Astrocyte (in vitro differentiated cells and primary cell): ENCODE measurements at regions not wholly inside any gene's neighbourhood (a gene's known extent, or its start where the extent isn't known, plus 50 kb on each side); places are given as distances from the start of the nearest gene placed in this dataset.

Experiments used
- DNase-seq: peaks from one replicate; pipeline ENCODE4 v3.0.0-alpha.2; 2010; ENCODE audit warnings: low read depth
- FAIRE-seq: peaks from 2 replicates; lab custom pipeline; 2011; peaks lifted over from hg19 to GRCh38; lab: Jason Lieb, UNC
- H2AFZ ChIP-seq: 2 replicates; pipeline ENCODE4 v1.6.0; 2012; ENCODE audit warnings: low read depth, low read length, inconsistent platforms
- H3K27ac ChIP-seq: 2 replicates; pipeline ENCODE4 v1.5.1; 2011; ENCODE audit warnings: low read depth, low read length, inconsistent platforms
- H3K27me3 ChIP-seq: 2 replicates; pipeline ENCODE4 v1.6.0; 2011; ENCODE audit warnings: low read length, inconsistent platforms; ENCODE audit not compliant: insufficient read depth
- H3K36me3 ChIP-seq: 2 replicates; pipeline ENCODE4 v1.5.1; 2011; ENCODE audit warnings: low read length, inconsistent platforms; ENCODE audit not compliant: insufficient read depth
- H3K4me1 ChIP-seq: 2 replicates; pipeline ENCODE4 v1.5.1; 2011; ENCODE audit warnings: low read length, inconsistent platforms; ENCODE audit not compliant: insufficient read depth
- H3K4me2 ChIP-seq: 2 replicates; pipeline ENCODE4 v1.6.0; 2012; ENCODE audit warnings: low read length, inconsistent platforms
- H3K4me3 ChIP-seq: 2 replicates; pipeline ENCODE4 v1.5.1; 2011; ENCODE audit warnings: low read depth, mild to moderate bottlenecking, low read length, inconsistent platforms; ENCODE audit not compliant: insufficient read depth
- H3K79me2 ChIP-seq: 2 replicates; pipeline ENCODE4 v1.6.0; 2012; ENCODE audit warnings: mild to moderate bottlenecking, low read length, inconsistent platforms; ENCODE audit not compliant: insufficient read depth
- H3K9ac ChIP-seq: 2 replicates; pipeline ENCODE4 v1.6.0; 2012; ENCODE audit warnings: mild to moderate bottlenecking, low read length, inconsistent platforms
- H3K9me3 ChIP-seq: 2 replicates; pipeline ENCODE4 v1.5.1; 2012; ENCODE audit warnings: low read depth, mild to moderate bottlenecking, low read length, inconsistent platforms; ENCODE audit not compliant: insufficient read depth
- H4K20me1 ChIP-seq: 2 replicates; pipeline ENCODE4 v1.6.0; 2012; ENCODE audit warnings: low read length, inconsistent platforms; ENCODE audit not compliant: insufficient read depth
- H3K27ac Mint-ChIP-seq: one replicate; pipeline ENCODE4 v1.8.0; 2021; ENCODE audit warnings: mild to moderate bottlenecking, mixed read lengths; ENCODE audit not compliant: unreplicated experiment
- H3K27me3 Mint-ChIP-seq: one replicate; pipeline ENCODE4 v1.8.0; 2021; ENCODE audit warnings: low read depth, mixed read lengths; ENCODE audit not compliant: unreplicated experiment
- H3K36me3 Mint-ChIP-seq: one replicate; pipeline ENCODE4 v1.8.0; 2021; ENCODE audit warnings: low read depth, mixed read lengths; ENCODE audit not compliant: unreplicated experiment
- H3K4me1 Mint-ChIP-seq: one replicate; pipeline ENCODE4 v1.8.0; 2021; ENCODE audit warnings: low read depth, mixed read lengths; ENCODE audit not compliant: unreplicated experiment
- H3K4me3 Mint-ChIP-seq: one replicate; pipeline ENCODE4 v1.8.0; 2021; ENCODE audit warnings: mild to moderate bottlenecking, moderate library complexity, mixed read lengths; ENCODE audit not compliant: unreplicated experiment
- H3K9me3 Mint-ChIP-seq: one replicate; pipeline ENCODE4 v1.8.0; 2021; ENCODE audit warnings: mild to moderate bottlenecking, mixed read lengths; ENCODE audit not compliant: unreplicated experiment
- EZH2 ChIP-seq: IDR thresholded peaks from 2 replicates; pipeline ENCODE4 v1.6.1; 2012; ENCODE audit warnings: mild to moderate bottlenecking, low read length, inconsistent platforms; ENCODE audit not compliant: insufficient read depth
- TF ChIP-seq, protein P1 (sequence below): IDR thresholded peaks from 2 replicates; pipeline ENCODE4 v1.5.1; 2011; ENCODE audit warnings: low read depth, mild to moderate bottlenecking, inconsistent platforms, low read length, moderate library complexity; ENCODE audit not compliant: insufficient read depth

DNA sequence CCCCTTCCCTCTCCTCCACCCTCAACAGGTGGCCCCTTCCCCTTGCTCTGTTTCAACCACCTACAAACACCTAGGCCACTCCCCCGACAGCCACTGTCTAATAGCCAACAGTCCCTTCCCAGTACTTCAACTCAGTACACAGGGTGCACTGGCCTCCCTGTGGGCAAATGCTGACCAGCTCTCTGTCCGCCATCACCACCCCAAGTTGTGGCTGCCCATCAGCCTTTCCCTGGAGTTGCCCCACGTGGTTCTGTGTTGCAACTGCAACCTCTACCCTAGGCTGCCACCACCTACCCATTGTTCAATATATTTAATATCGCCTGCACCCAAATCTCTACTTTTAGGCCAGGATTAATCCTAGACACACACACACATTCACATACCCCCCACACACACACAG, 173.5 kb downstream of the MREG start:
- H3K36me3 ChIP-seq: no peaks in the 10 kb centered on the region
- H3K9ac ChIP-seq: no peak overlapping the region
- Mint-ChIP-seq H3K4me1 (peaks cover 4% of the 10 kb centered on the region), H3K9me3 (no peaks in the 10 kb centered on the region), H3K36me3 (no peaks in the 10 kb centered on the region), H3K4me3 (no peak overlapping the region), H3K27ac (no peak overlapping the region), H3K27me3 (no peaks in the 10 kb centered on the region)
- H3K9me3 ChIP-seq: no peaks in the 10 kb centered on the region
- no peak overlapping the region for H2AFZ ChIP-seq
- no peaks in the 10 kb centered on the region for H3K79me2 ChIP-seq
- FAIRE-seq (no peak), DNase-seq (no peak)
- peaks cover 12% of the 10 kb centered on the region for H3K4me1 ChIP-seq
- H3K27ac ChIP-seq: no peak overlapping the region
- no peaks in the 10 kb centered on the region for H3K27me3 ChIP-seq
- H3K4me2 ChIP-seq: no peak overlapping the region
- no peaks in the 10 kb centered on the region for H4K20me1 ChIP-seq
- H3K4me3 ChIP-seq: no peak overlapping the region
- no peak for TF ChIP-seq EZH2
- TF ChIP-seq, protein P1, sequence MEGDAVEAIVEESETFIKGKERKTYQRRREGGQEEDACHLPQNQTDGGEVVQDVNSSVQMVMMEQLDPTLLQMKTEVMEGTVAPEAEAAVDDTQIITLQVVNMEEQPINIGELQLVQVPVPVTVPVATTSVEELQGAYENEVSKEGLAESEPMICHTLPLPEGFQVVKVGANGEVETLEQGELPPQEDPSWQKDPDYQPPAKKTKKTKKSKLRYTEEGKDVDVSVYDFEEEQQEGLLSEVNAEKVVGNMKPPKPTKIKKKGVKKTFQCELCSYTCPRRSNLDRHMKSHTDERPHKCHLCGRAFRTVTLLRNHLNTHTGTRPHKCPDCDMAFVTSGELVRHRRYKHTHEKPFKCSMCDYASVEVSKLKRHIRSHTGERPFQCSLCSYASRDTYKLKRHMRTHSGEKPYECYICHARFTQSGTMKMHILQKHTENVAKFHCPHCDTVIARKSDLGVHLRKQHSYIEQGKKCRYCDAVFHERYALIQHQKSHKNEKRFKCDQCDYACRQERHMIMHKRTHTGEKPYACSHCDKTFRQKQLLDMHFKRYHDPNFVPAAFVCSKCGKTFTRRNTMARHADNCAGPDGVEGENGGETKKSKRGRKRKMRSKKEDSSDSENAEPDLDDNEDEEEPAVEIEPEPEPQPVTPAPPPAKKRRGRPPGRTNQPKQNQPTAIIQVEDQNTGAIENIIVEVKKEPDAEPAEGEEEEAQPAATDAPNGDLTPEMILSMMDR: no peak

DNA sequence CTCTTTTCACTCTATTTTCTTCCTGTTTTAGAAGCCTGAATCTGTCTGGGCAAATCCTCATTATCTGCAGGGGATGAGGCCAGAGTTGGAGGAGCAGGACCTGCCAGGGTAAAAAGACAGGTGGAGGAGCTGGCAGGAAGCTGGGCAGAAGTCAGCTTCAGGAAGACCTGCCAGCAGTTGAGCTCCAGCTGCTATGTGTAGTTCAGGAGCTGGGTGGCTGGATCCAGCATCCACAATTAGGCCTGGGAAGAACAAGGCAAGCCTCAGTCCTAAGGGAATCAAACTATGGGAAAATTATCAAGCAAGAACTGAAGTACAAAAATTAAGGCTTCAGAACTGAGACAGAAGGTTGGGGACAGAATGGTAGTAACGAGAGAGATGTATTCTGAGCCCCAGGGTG, 174.0 kb downstream of the MREG start:
- no peak for TF ChIP-seq EZH2
- TF ChIP-seq, protein P1: no peak
- no peaks in the 10 kb centered on the region for H3K9me3 ChIP-seq
- Mint-ChIP-seq H3K4me3 (no peak overlapping the region), H3K27ac (no peak overlapping the region), H3K36me3 (no peaks in the 10 kb centered on the region), H3K9me3 (no peaks in the 10 kb centered on the region), H3K27me3 (no peaks in the 10 kb centered on the region), H3K4me1 (peaks cover 4% of the 10 kb centered on the region)
- H3K36me3 ChIP-seq: no peaks in the 10 kb centered on the region
- no peaks in the 10 kb centered on the region for H3K79me2 ChIP-seq
- H3K9ac ChIP-seq: no peak overlapping the region
- no peak overlapping the region for H3K4me2 ChIP-seq
- no peaks in the 10 kb centered on the region for H4K20me1 ChIP-seq
- DNase-seq (no peak), FAIRE-seq (no peak)
- H3K4me3 ChIP-seq: no peak overlapping the region
- H3K27me3 ChIP-seq: no peaks in the 10 kb centered on the region
- no peak overlapping the region for H2AFZ ChIP-seq
- H3K4me1 ChIP-seq: peaks cover 12% of the 10 kb centered on the region
- no peak overlapping the region for H3K27ac ChIP-seq

DNA sequence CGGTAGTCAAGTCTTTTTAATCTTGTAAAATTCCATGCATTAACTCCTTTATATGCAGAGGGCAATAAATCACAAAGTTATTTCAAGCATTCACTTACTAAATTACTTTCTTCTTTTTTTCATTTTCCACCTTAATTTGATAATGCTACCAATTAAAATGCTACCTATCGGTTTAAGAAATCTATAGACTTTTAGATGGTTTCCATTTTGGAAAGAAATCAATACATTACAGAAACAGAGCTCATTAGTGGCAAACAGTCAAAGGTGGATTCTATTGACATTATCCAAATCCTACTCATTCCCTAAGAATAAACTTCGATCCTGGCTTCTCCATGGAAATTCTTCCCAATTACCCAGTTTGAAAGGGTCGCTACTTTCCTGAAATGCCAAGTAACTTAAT, 176.5 kb downstream of the MREG start:
- Histone ChIP-seq H3K4me1 (peaks cover 7% of the 10 kb centered on the region), H3K79me2 (no peaks in the 10 kb centered on the region), H3K9me3 (no peaks in the 10 kb centered on the region), H3K9ac (no peak overlapping the region), H3K4me3 (no peak overlapping the region), H3K27me3 (no peaks in the 10 kb centered on the region), H4K20me1 (no peaks in the 10 kb centered on the region), H3K36me3 (no peaks in the 10 kb centered on the region), H3K4me2 (no peak overlapping the region), H3K27ac (no peak overlapping the region), H2AFZ (no peak overlapping the region)
- Mint-ChIP-seq H3K9me3 (no peaks in the 10 kb centered on the region), H3K27me3 (no peaks in the 10 kb centered on the region), H3K4me3 (no peak overlapping the region), H3K27ac (no peak overlapping the region), H3K36me3 (no peaks in the 10 kb centered on the region), H3K4me1 (peaks cover 16% of the 10 kb centered on the region)
- TF ChIP-seq, protein P1: no peak
- TF ChIP-seq EZH2: no peak
- FAIRE-seq: no peak
- no peak for DNase-seq
